ENCODE measurements at regions not wholly inside any gene's neighbourhood (a gene's known extent, or its start where the extent isn't known, plus 50 kb on each side); places are given as distances from the start of the nearest gene placed in this dataset.
"Not testable (repeated sequence)": the region's sequence is repeated elsewhere in the genome, so short reads cannot be mapped to it uniquely, and the experiment has no call there.

- DNase-seq (ENCODE audit: low read depth), result no peak
These were observed 902.8 kb upstream of the NDST4 start for GRCh38 chr4:116016201-116016600.

GRCh38 chr4:116015549-116015948, 902.1 kb upstream of the NDST4 start:
- no peak for DNase-seq (ENCODE audit: low read depth)

- no peak for DNase-seq (ENCODE audit: low read depth)
These were observed 901.6 kb upstream of the NDST4 start for GRCh38 chr4:116015062-116015461.

- DNase-seq (ENCODE audit: low read depth), result no peak
These were observed 897.5 kb upstream of the NDST4 start for GRCh38 chr4:116010923-116011322.

- DNase-seq (ENCODE audit: low read depth), result no peak
These were observed 892.3 kb upstream of the NDST4 start for GRCh38 chr4:116005806-116006088.

- DNase-seq (ENCODE audit: low read depth), result no peak
These were observed 891.8 kb upstream of the NDST4 start for GRCh38 chr4:116005037-116005805.

GRCh38 chr4:116001291-116001690, 887.9 kb upstream of the NDST4 start:
- DNase-seq (ENCODE audit: low read depth), result no peak

GRCh38 chr4:115986573-115986972, 873.2 kb upstream of the NDST4 start:
- DNase-seq (ENCODE audit: low read depth), result no peak

- not testable (repeated sequence) for DNase-seq (ENCODE audit: low read depth)
These were observed 862.1 kb upstream of the NDST4 start for GRCh38 chr4:115975421-115976001.

- no peak for DNase-seq (ENCODE audit: low read depth)
These were observed 860.3 kb upstream of the NDST4 start for GRCh38 chr4:115973768-115974167.

GRCh38 chr4:115972967-115973366, 859.5 kb upstream of the NDST4 start:
- no peak for DNase-seq (ENCODE audit: low read depth)

- DNase-seq (ENCODE audit: low read depth), result no peak
These were observed 857.4 kb upstream of the NDST4 start for GRCh38 chr4:115970859-115971258.

- DNase-seq (ENCODE audit: low read depth), result no peak
These were observed 856.3 kb upstream of the NDST4 start for GRCh38 chr4:115969756-115970155.

GRCh38 chr4:115965588-115965987, 852.2 kb upstream of the NDST4 start:
- DNase-seq (ENCODE audit: low read depth), result no peak

- DNase-seq (ENCODE audit: low read depth), result not testable (repeated sequence)
These were observed 842.8 kb upstream of the NDST4 start for GRCh38 chr4:115956054-115956796.

- DNase-seq (ENCODE audit: low read depth), result no peak
These were observed 837.4 kb upstream of the NDST4 start for GRCh38 chr4:115950806-115951205.

GRCh38 chr4:115949974-115950743, 836.7 kb upstream of the NDST4 start:
- DNase-seq (ENCODE audit: low read depth), result not testable (repeated sequence)

- DNase-seq (ENCODE audit: low read depth), result no peak
These were observed 831.6 kb upstream of the NDST4 start for GRCh38 chr4:115945026-115945425.

GRCh38 chr4:115944146-115944905, 830.9 kb upstream of the NDST4 start:
- DNase-seq (ENCODE audit: low read depth), result no peak

GRCh38 chr4:115938764-115939443, 825.5 kb upstream of the NDST4 start:
- no peak for DNase-seq (ENCODE audit: low read depth)

- DNase-seq (ENCODE audit: low read depth), result no peak
These were observed 816.0 kb upstream of the NDST4 start for GRCh38 chr4:115929373-115929772.
